ENCODE measurements at regions not wholly inside any gene's neighbourhood (a gene's known extent, or its start where the extent isn't known, plus 50 kb on each side); places are given as distances from the start of the nearest gene placed in this dataset.

- no peaks in the 10 kb centered on the region for H3K4me1 ChIP-seq (ENCODE audit: control insufficient read depth, extremely low read depth, insufficient read depth, low read length)
- H3K9ac ChIP-seq (ENCODE audit: control insufficient read depth, extremely low read depth, insufficient read depth, low read length): no peak overlapping the region
- no peaks in the 10 kb centered on the region for H3K9me3 ChIP-seq (ENCODE audit: control insufficient read depth, low read depth, low read length)
- no peak overlapping the region for H3K4me2 ChIP-seq (ENCODE audit: control insufficient read depth, extremely low read depth, insufficient read depth, low read depth, low read length)
- H3K79me2 ChIP-seq (ENCODE audit: control insufficient read depth, insufficient read depth, low read length): no peaks in the 10 kb centered on the region
- no peak overlapping the region for H2AFZ ChIP-seq (ENCODE audit: control insufficient read depth, low read length)
- no peaks in the 10 kb centered on the region for H4K20me1 ChIP-seq (ENCODE audit: control insufficient read depth, extremely low read depth, insufficient read depth, low read length)
- H3K36me3 ChIP-seq (ENCODE audit: control insufficient read depth in 2 of 2, extremely low read depth in 1 of 2, insufficient read depth in 2 of 2, low read length in 2 of 2): no peaks in the 10 kb centered on the region
- no peak overlapping the region for H3K27ac ChIP-seq (ENCODE audit: control insufficient read depth, insufficient read depth, low read length)
- no peaks in the 10 kb centered on the region for H3K27me3 ChIP-seq (ENCODE audit: control insufficient read depth, extremely low read depth, insufficient read depth, low read length)
- no peak for DNase-seq (ENCODE audit: low read depth, low spot score)
- no peaks in the 10 kb centered on the region for H3K9me1 ChIP-seq (ENCODE audit: control insufficient read depth, extremely low read depth, insufficient read depth, low read length)
- no peak for FAIRE-seq
- TF ChIP-seq, protein P1, sequence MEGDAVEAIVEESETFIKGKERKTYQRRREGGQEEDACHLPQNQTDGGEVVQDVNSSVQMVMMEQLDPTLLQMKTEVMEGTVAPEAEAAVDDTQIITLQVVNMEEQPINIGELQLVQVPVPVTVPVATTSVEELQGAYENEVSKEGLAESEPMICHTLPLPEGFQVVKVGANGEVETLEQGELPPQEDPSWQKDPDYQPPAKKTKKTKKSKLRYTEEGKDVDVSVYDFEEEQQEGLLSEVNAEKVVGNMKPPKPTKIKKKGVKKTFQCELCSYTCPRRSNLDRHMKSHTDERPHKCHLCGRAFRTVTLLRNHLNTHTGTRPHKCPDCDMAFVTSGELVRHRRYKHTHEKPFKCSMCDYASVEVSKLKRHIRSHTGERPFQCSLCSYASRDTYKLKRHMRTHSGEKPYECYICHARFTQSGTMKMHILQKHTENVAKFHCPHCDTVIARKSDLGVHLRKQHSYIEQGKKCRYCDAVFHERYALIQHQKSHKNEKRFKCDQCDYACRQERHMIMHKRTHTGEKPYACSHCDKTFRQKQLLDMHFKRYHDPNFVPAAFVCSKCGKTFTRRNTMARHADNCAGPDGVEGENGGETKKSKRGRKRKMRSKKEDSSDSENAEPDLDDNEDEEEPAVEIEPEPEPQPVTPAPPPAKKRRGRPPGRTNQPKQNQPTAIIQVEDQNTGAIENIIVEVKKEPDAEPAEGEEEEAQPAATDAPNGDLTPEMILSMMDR (optimal IDR thresholded peaks at IDR 0.05 in 1 of 3, IDR thresholded peaks at IDR 0.05 in 1 of 3, conservative IDR thresholded peaks at IDR 0.05 in 1 of 3; ENCODE audit: extremely low read depth in 1 of 3, insufficient read depth in 2 of 3, low read length in 3 of 3): no peak
- no peak for TF ChIP-seq EZH2 (IDR thresholded peaks at IDR 0.05; ENCODE audit: low read length)
- H3K4me3 ChIP-seq (ENCODE audit: control insufficient read depth in 2 of 3, extremely low read depth in 1 of 3, insufficient read depth in 2 of 3, low read depth in 1 of 3, low read length in 3 of 3): no peak overlapping the region
- dilution Hi-C loops (cut with MboI; ENCODE audit: extremely low pct_ligation_motif_present, low sequenced_read_pairs): no loop called here
These were observed 407.6 kb upstream of the ZNF804A start for GRCh38 chr2:184190725-184191124.

DNA sequence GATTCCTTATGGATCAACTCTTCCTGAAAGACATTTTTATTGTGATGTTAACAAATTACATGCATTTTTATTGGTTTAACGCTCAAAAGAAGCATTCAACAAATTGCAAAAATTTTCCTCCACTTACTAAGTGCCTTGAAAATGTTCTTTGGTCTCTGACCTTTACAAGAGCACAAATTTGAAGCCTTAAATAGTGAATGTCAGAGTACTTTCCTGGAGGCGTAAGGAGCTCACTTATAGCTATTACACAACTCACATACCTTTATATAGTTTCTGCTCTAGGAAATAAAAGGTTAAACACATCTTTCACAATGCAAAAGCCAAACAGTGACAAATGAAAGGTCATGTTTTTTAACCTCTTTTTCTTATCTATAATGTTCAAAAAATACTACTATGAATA lies 405.7 kb upstream of the ZNF804A start:
- dilution Hi-C loops (cut with MboI; ENCODE audit: extremely low pct_ligation_motif_present, low sequenced_read_pairs): no loop called here
- TF ChIP-seq, protein P1 (optimal IDR thresholded peaks at IDR 0.05 in 1 of 3, IDR thresholded peaks at IDR 0.05 in 1 of 3, conservative IDR thresholded peaks at IDR 0.05 in 1 of 3; ENCODE audit: extremely low read depth in 1 of 3, insufficient read depth in 2 of 3, low read length in 3 of 3): no peak
- TF ChIP-seq EZH2 (IDR thresholded peaks at IDR 0.05; ENCODE audit: low read length): no peak
- Histone ChIP-seq H3K9me3 (ENCODE audit: control insufficient read depth, low read depth, low read length) (no peaks in the 10 kb centered on the region), H3K9me1 (ENCODE audit: control insufficient read depth, extremely low read depth, insufficient read depth, low read length) (no peaks in the 10 kb centered on the region), H3K27me3 (ENCODE audit: control insufficient read depth, extremely low read depth, insufficient read depth, low read length) (no peaks in the 10 kb centered on the region), H3K4me1 (ENCODE audit: control insufficient read depth, extremely low read depth, insufficient read depth, low read length) (no peaks in the 10 kb centered on the region), H3K9ac (ENCODE audit: control insufficient read depth, extremely low read depth, insufficient read depth, low read length) (no peak overlapping the region), H3K4me3 (ENCODE audit: control insufficient read depth in 2 of 3, extremely low read depth in 1 of 3, insufficient read depth in 2 of 3, low read depth in 1 of 3, low read length in 3 of 3) (no peak overlapping the region), H3K79me2 (ENCODE audit: control insufficient read depth, insufficient read depth, low read length) (no peaks in the 10 kb centered on the region), H4K20me1 (ENCODE audit: control insufficient read depth, extremely low read depth, insufficient read depth, low read length) (no peaks in the 10 kb centered on the region), H2AFZ (ENCODE audit: control insufficient read depth, low read length) (no peak overlapping the region), H3K36me3 (ENCODE audit: control insufficient read depth in 2 of 2, extremely low read depth in 1 of 2, insufficient read depth in 2 of 2, low read length in 2 of 2) (no peaks in the 10 kb centered on the region), H3K27ac (ENCODE audit: control insufficient read depth, insufficient read depth, low read length) (no peak overlapping the region), H3K4me2 (ENCODE audit: control insufficient read depth, extremely low read depth, insufficient read depth, low read depth, low read length) (no peak overlapping the region)
- DNase-seq (ENCODE audit: low read depth, low spot score) (no peak), FAIRE-seq (no peak)

Measured in keratinocyte (primary cell).